Osteocyte (in vitro differentiated cells): ENCODE measurements at regions not wholly inside any gene's neighbourhood (a gene's known extent, or its start where the extent isn't known, plus 50 kb on each side); places are given as distances from the start of the nearest gene placed in this dataset.
"Not testable (repeated sequence)": the region's sequence is repeated elsewhere in the genome, so short reads cannot be mapped to it uniquely, and the experiment has no call there.

Experiments
- DNase-seq: peaks from one replicate; pipeline ENCODE4 v3.0.0; 2021; ENCODE audit warnings: mixed read lengths; ENCODE audit not compliant: unreplicated experiment; ENCODE audit errors: extremely low spot score
- H3K27ac Mint-ChIP-seq: one replicate; pipeline ENCODE4 v1.8.0; 2021; ENCODE audit warnings: mild to moderate bottlenecking, mixed read lengths; ENCODE audit not compliant: unreplicated experiment
- H3K27me3 Mint-ChIP-seq: one replicate; pipeline ENCODE4 v1.8.0; 2021; ENCODE audit warnings: mixed read lengths; ENCODE audit not compliant: unreplicated experiment
- H3K36me3 Mint-ChIP-seq: one replicate; pipeline ENCODE4 v1.8.0; 2021; ENCODE audit warnings: mixed read lengths; ENCODE audit not compliant: unreplicated experiment
- H3K4me1 Mint-ChIP-seq: one replicate; pipeline ENCODE4 v1.8.0; 2021; ENCODE audit warnings: mixed read lengths; ENCODE audit not compliant: unreplicated experiment
- H3K4me3 Mint-ChIP-seq: one replicate; pipeline ENCODE4 v1.8.0; 2021; ENCODE audit warnings: mild to moderate bottlenecking, moderate library complexity, mixed read lengths; ENCODE audit not compliant: unreplicated experiment
- H3K9me3 Mint-ChIP-seq: one replicate; pipeline ENCODE4 v1.8.0; 2021; ENCODE audit warnings: mixed read lengths; ENCODE audit not compliant: unreplicated experiment
- TF ChIP-seq, protein P1 (sequence below): fragments of 200-600 bp; sonication (generic); IDR thresholded peaks from 2 replicates; pipeline ENCODE4 v1.5.0; 2021; ENCODE audit warnings: antibody characterized with exemption, mild to moderate bottlenecking, moderate library complexity

GRCh38 chr3:109702976-109703375 is 365.6 kb upstream of the DPPA4 start:
- TF ChIP-seq, protein P1, sequence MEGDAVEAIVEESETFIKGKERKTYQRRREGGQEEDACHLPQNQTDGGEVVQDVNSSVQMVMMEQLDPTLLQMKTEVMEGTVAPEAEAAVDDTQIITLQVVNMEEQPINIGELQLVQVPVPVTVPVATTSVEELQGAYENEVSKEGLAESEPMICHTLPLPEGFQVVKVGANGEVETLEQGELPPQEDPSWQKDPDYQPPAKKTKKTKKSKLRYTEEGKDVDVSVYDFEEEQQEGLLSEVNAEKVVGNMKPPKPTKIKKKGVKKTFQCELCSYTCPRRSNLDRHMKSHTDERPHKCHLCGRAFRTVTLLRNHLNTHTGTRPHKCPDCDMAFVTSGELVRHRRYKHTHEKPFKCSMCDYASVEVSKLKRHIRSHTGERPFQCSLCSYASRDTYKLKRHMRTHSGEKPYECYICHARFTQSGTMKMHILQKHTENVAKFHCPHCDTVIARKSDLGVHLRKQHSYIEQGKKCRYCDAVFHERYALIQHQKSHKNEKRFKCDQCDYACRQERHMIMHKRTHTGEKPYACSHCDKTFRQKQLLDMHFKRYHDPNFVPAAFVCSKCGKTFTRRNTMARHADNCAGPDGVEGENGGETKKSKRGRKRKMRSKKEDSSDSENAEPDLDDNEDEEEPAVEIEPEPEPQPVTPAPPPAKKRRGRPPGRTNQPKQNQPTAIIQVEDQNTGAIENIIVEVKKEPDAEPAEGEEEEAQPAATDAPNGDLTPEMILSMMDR = no peak
- Mint-ChIP-seq H3K27me3 (no peaks in the 10 kb centered on the region), H3K4me3 (no peak overlapping the region), H3K27ac (no peak overlapping the region), H3K36me3 (no peaks in the 10 kb centered on the region), H3K4me1 (peaks cover 4% of the 10 kb centered on the region), H3K9me3 (peaks cover 5% of the 10 kb centered on the region)
- no peak for DNase-seq

DNA sequence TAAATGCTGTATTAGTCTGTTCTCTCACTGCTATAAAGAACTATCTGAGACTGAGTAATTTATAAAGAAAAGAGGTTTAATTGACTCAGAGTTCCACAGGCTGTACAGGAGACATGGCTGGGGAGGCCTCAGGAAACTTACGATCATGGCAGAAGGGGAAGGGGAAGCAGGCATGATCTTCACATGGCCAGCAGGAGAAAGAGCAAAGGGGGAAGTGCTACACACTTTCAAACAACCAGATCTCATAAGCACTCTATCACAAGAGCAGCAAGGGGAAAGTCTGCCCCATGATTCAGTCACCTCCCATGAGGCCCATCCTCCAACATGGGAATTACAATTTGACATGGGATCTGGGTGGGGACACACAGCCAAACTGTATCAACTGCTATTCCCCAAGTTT is 367.8 kb upstream of the DPPA4 start:
- H3K36me3 Mint-ChIP-seq = not testable (repeated sequence)

DNA sequence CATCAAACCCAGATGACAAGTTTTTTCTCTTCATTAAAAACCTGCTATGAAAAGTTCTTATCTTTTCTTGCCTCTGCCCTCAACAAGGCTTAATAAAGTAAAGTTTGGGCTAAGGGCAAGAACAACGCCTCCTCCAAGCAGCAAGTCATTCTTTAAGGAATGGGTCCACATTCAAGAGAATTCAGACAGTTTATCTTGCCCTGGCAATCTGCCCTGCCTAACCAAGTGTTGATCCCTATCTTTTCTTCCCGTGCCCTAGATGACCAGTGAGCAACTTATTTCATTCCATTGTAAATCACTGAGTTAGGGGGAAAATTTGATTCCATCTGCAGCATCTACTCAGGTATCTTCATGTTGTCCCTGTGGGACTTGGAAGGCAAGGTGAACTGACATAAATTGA is 370.3 kb upstream of the DPPA4 start:
- Mint-ChIP-seq H3K9me3 (peaks cover 5% of the 10 kb centered on the region), H3K27me3 (no peaks in the 10 kb centered on the region), H3K4me1 (no peaks in the 10 kb centered on the region), H3K27ac (no peak overlapping the region), H3K36me3 (no peaks in the 10 kb centered on the region), H3K4me3 (no peak overlapping the region)
- TF ChIP-seq, protein P1 = no peak
- no peak for DNase-seq

More for the DNA sequence above, 367.8 kb upstream of the DPPA4 start:
- H3K4me1 Mint-ChIP-seq, H3K27me3 Mint-ChIP-seq, H3K27ac Mint-ChIP-seq, H3K4me3 Mint-ChIP-seq, DNase-seq, H3K9me3 Mint-ChIP-seq: not testable (repeated sequence)

DNA sequence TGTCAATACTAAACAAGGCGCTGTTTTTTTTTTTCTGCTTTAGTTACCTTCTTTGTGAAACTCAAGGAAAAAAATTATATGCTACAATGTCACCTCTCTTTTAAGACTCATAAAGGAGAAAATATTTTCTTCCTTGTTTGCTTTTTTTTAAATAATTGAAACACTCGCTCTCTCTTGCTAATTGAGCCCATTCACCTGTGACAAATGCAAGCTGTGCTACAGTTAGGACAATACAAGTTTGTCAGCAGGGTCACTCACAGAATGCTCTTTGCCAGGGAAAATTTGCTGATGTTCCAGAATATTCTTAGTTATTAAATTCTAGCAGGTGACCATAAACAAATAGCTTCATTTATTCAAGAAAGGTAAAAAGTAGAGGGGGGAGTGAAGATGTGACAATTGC is 375.9 kb upstream of the DPPA4 start:
- peaks cover 3% of the 10 kb centered on the region for H3K4me1 Mint-ChIP-seq
- H3K4me3 Mint-ChIP-seq = no peak overlapping the region
- TF ChIP-seq, protein P1 = no peak
- DNase-seq = no peak
- H3K36me3 Mint-ChIP-seq = no peaks in the 10 kb centered on the region
- H3K27ac Mint-ChIP-seq = no peak overlapping the region
- no peaks in the 10 kb centered on the region for H3K27me3 Mint-ChIP-seq
- no peaks in the 10 kb centered on the region for H3K9me3 Mint-ChIP-seq

DNA sequence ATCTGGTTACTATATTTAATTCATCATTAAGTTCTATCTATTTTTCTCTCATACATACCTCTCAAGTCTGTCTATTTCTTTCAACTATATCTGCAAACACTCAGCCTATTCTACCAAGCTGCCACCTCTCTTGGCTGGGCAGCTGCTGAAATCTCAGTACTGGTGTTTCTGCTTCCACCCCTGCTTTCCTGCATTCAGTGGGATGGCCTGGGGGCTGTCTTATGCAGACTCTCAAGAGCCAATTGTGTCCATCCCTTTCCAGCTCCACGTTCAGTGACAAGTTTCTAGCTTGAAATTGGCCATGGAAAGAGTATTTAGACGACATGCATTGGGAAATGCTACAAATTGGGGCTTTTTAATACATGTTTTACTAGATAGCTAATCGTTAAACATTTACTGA is 378.4 kb upstream of the DPPA4 start:
- H3K27me3 Mint-ChIP-seq = no peaks in the 10 kb centered on the region
- no peak for DNase-seq
- TF ChIP-seq, protein P1 = no peak
- no peaks in the 10 kb centered on the region for H3K9me3 Mint-ChIP-seq
- no peak overlapping the region for H3K4me3 Mint-ChIP-seq
- H3K36me3 Mint-ChIP-seq = no peaks in the 10 kb centered on the region
- no peak overlapping the region for H3K27ac Mint-ChIP-seq
- peaks cover 3% of the 10 kb centered on the region for H3K4me1 Mint-ChIP-seq

GRCh38 chr3:109718850-109719249 is 381.5 kb upstream of the DPPA4 start:
- TF ChIP-seq, protein P1 = no peak
- Mint-ChIP-seq H3K27ac (no peak overlapping the region), H3K4me1 (peaks cover 3% of the 10 kb centered on the region), H3K9me3 (peaks cover 4% of the 10 kb centered on the region), H3K36me3 (no peaks in the 10 kb centered on the region), H3K27me3 (no peaks in the 10 kb centered on the region), H3K4me3 (no peak overlapping the region)
- no peak for DNase-seq
